Keratinocyte (primary cell): ENCODE measurements at regions not wholly inside any gene's neighbourhood (a gene's known extent, or its start where the extent isn't known, plus 50 kb on each side); places are given as distances from the start of the nearest gene placed in this dataset.

Source experiments
- DNase-seq: peaks from one replicate; pipeline ENCODE4 v3.0.0-alpha.2; 2011; ENCODE audit warnings: low read depth, missing footprints, low spot score
- FAIRE-seq: peaks from 2 replicates; lab custom pipeline; 2011; peaks lifted over from hg19 to GRCh38; lab: Jason Lieb, UNC
- H2AFZ ChIP-seq: 2 replicates; pipeline ENCODE4 v1.6.0; 2012; ENCODE audit warnings: low read length, control low read depth, inconsistent platforms; ENCODE audit not compliant: control insufficient read depth
- H3K27ac ChIP-seq: 2 replicates; pipeline ENCODE4 v1.5.1; 2011; ENCODE audit warnings: low read length; ENCODE audit not compliant: control insufficient read depth, insufficient read depth
- H3K27me3 ChIP-seq: 3 replicates; pipeline ENCODE4 v1.6.0; 2011; ENCODE audit warnings: low read length; ENCODE audit not compliant: control insufficient read depth, insufficient read depth; ENCODE audit errors: extremely low read depth
- H3K36me3 ChIP-seq, 2 experiments: 2 replicates in 1 of 2; 3 replicates in 1 of 2; pipeline ENCODE4 v1.5.1; 2011; ENCODE audit warnings: low read length in 2 of 2, mild to moderate bottlenecking in 1 of 2; ENCODE audit not compliant: control insufficient read depth in 2 of 2, insufficient read depth in 2 of 2; ENCODE audit errors: extremely low read depth in 1 of 2
- H3K4me1 ChIP-seq: 3 replicates; pipeline ENCODE4 v1.5.1; 2011; ENCODE audit warnings: low read length; ENCODE audit not compliant: control insufficient read depth, insufficient read depth; ENCODE audit errors: extremely low read depth
- H3K4me2 ChIP-seq: 3 replicates; pipeline ENCODE4 v1.6.0; 2011; ENCODE audit warnings: low read depth, low read length; ENCODE audit not compliant: control insufficient read depth, insufficient read depth; ENCODE audit errors: extremely low read depth
- H3K4me3 ChIP-seq, 3 experiments: fragments of 200-600 bp in 1 of 3; sonication (generic) in 1 of 3; 2 replicates in 2 of 3; 3 replicates in 1 of 3; pipeline ENCODE4 v1.5.1; 2011 to 2016; ENCODE audit warnings: low read length in 3 of 3, mild to moderate bottlenecking in 3 of 3, control low read depth in 2 of 3, inconsistent platforms in 1 of 3, low read depth in 1 of 3, mixed read lengths in 1 of 3, mixed run types in 1 of 3, moderate library complexity in 1 of 3; ENCODE audit not compliant: control insufficient read depth in 2 of 3, insufficient read depth in 2 of 3; ENCODE audit errors: extremely low read depth in 1 of 3
- H3K79me2 ChIP-seq: 2 replicates; pipeline ENCODE4 v1.6.0; 2012; ENCODE audit warnings: low read length; ENCODE audit not compliant: control insufficient read depth, insufficient read depth
- H3K9ac ChIP-seq: 3 replicates; pipeline ENCODE4 v1.6.0; 2011; ENCODE audit warnings: low read length; ENCODE audit not compliant: control insufficient read depth, insufficient read depth; ENCODE audit errors: extremely low read depth
- H3K9me1 ChIP-seq: 3 replicates; pipeline ENCODE4 v1.6.0; 2011; ENCODE audit warnings: low read length; ENCODE audit not compliant: control insufficient read depth, insufficient read depth; ENCODE audit errors: extremely low read depth
- H3K9me3 ChIP-seq: 2 replicates; pipeline ENCODE4 v1.5.1; 2012; ENCODE audit warnings: low read depth, low read length; ENCODE audit not compliant: control insufficient read depth
- H4K20me1 ChIP-seq: 3 replicates; pipeline ENCODE4 v1.6.0; 2011; ENCODE audit warnings: low read length; ENCODE audit not compliant: control insufficient read depth, insufficient read depth; ENCODE audit errors: extremely low read depth
- EZH2 ChIP-seq: IDR thresholded peaks from one replicate; pipeline ENCODE4 v1.6.1; 2012; ENCODE audit warnings: inconsistent platforms, mild to moderate bottlenecking, low read length, moderate library complexity
- dilution Hi-C: fragments of 300-500 bp; cut with MboI; formaldehyde crosslinking; loops from one replicate; pipeline ENCODE4 v1.7.0; 2020; ENCODE audit warnings: low sequenced_read_pairs; ENCODE audit not compliant: extremely low pct_ligation_motif_present
- TF ChIP-seq, protein P1 (sequence below), 3 experiments: IDR thresholded peaks in 1 of 3; conservative IDR thresholded peaks in 1 of 3; optimal IDR thresholded peaks in 1 of 3; 2 replicates in 2 of 3; 3 replicates in 1 of 3; pipeline versions ENCODE3 to v1.5.1; 2011; ENCODE audit warnings: low read length in 3 of 3, mild to moderate bottlenecking in 3 of 3, moderate library complexity in 2 of 3, control low read depth in 1 of 3, inconsistent platforms in 1 of 3; ENCODE audit not compliant: insufficient read depth in 2 of 3; ENCODE audit errors: extremely low read depth in 1 of 3

DNA sequence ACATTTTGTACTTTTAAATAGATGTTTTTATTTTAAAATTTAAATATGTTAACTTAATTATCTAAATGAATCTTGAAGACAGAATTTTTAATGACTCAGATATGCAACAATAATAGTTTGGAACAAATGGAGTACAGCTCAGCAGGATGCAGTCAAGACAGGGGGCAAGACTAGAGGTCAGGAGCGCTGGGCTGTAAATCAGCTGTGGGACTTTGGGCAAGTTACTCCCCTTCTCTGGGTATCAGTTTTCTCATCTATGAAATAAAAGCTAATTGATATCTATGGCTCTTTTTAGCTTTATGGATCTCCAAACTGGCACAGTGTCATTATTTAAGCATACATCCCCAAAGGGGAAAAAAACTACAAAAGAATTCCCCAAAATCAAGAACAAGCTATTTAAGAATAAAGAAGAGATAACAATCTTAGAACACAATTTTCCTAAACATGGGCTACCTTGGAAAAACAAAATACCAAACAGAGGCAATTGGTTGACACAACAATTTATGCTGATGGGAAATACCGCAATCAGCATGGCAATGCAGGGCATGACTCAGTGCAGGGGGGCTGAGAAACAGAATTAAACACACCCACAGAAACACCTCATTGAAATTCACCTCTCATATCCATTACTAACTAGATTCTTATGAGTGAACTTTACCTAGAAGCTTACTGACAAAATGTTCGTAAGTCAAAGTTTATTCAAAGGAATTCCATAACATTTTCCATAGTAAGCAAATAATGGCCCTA is 188.2 kb downstream of the SIM1 start:
- TF ChIP-seq EZH2 = no peak
- TF ChIP-seq, protein P1, sequence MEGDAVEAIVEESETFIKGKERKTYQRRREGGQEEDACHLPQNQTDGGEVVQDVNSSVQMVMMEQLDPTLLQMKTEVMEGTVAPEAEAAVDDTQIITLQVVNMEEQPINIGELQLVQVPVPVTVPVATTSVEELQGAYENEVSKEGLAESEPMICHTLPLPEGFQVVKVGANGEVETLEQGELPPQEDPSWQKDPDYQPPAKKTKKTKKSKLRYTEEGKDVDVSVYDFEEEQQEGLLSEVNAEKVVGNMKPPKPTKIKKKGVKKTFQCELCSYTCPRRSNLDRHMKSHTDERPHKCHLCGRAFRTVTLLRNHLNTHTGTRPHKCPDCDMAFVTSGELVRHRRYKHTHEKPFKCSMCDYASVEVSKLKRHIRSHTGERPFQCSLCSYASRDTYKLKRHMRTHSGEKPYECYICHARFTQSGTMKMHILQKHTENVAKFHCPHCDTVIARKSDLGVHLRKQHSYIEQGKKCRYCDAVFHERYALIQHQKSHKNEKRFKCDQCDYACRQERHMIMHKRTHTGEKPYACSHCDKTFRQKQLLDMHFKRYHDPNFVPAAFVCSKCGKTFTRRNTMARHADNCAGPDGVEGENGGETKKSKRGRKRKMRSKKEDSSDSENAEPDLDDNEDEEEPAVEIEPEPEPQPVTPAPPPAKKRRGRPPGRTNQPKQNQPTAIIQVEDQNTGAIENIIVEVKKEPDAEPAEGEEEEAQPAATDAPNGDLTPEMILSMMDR (optimal IDR thresholded peaks at IDR 0.05 in 1 of 3, IDR thresholded peaks at IDR 0.05 in 1 of 3, conservative IDR thresholded peaks at IDR 0.05 in 1 of 3; ENCODE audit: extremely low read depth in 1 of 3, insufficient read depth in 2 of 3, low read length in 3 of 3) = no peak

DNA sequence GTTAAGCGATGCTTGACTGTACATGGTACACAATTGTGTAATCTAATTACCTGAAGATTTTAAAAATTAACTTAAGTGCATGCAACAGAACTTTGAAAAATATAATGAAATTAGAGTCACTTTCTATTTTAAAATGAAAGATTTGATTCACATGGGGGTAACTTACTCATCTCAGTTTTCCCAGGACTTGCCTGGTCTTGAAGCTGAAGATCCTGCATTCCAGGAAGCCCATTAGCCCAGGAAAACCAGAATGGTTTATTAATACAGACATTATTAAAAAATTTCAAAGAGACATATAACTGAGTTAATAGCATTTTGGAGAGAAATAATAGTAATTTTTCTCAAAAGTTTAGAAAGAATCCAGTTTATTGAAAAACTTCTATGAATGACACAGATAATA is 190.6 kb downstream of the SIM1 start:
- TF ChIP-seq, protein P1 (optimal IDR thresholded peaks at IDR 0.05 in 1 of 3, IDR thresholded peaks at IDR 0.05 in 1 of 3, conservative IDR thresholded peaks at IDR 0.05 in 1 of 3; ENCODE audit: extremely low read depth in 1 of 3, insufficient read depth in 2 of 3, low read length in 3 of 3) = no peak
- H3K79me2 ChIP-seq = no peaks in the 10 kb centered on the region
- H3K27me3 ChIP-seq = no peaks in the 10 kb centered on the region
- FAIRE-seq (no peak), DNase-seq (no peak)
- peak overlapping the region; percentile 60 for H3K4me2 ChIP-seq
- no peaks in the 10 kb centered on the region for H3K36me3 ChIP-seq
- no peaks in the 10 kb centered on the region for H4K20me1 ChIP-seq
- no peak overlapping the region for H3K27ac ChIP-seq
- H3K4me3 ChIP-seq = peak overlapping the region in 1 of 3 experiments; percentile 29
- peaks cover 2% of the 10 kb centered on the region for H3K9me3 ChIP-seq
- dilution Hi-C loops = no loop called here
- H3K9me1 ChIP-seq = no peaks in the 10 kb centered on the region
- H3K4me1 ChIP-seq = peaks cover 15% of the 10 kb centered on the region
- no peak overlapping the region for H3K9ac ChIP-seq
- peak overlapping the region; percentile 51 for H2AFZ ChIP-seq

More for the DNA sequence above, 188.2 kb downstream of the SIM1 start:
- DNase-seq = no peak
- Histone ChIP-seq H3K9ac (no peak overlapping the region), H3K27me3 (no peaks in the 10 kb centered on the region), H3K9me1 (no peaks in the 10 kb centered on the region), H3K79me2 (no peaks in the 10 kb centered on the region), H3K27ac (no peak overlapping the region), H2AFZ (no peak overlapping the region), H4K20me1 (no peaks in the 10 kb centered on the region), H3K9me3 (peaks cover 2% of the 10 kb centered on the region), H3K4me1 (peaks cover 13% of the 10 kb centered on the region), H3K4me2 (no peak overlapping the region), H3K4me3 (no peak overlapping the region), H3K36me3 (no peaks in the 10 kb centered on the region)
- dilution Hi-C loops = no loop called here
- FAIRE-seq = no peak
